HG03045 (cell line): ENCODE measurements at regions not wholly inside any gene's neighbourhood (a gene's known extent, or its start where the extent isn't known, plus 50 kb on each side); places are given as distances from the start of the nearest gene placed in this dataset.

Experiments used
- ATAC-seq: cut with Tn5 transposase; IDR thresholded peaks from one replicate; pipeline ENCODE4 v1.9.1; 2021; ENCODE audit warnings: mild to moderate bottlenecking, moderate library complexity; ENCODE audit not compliant: unreplicated experiment

GRCh38 chr16:76162046-76162445 lies 115.2 kb upstream of the CNTNAP4 start:
- ATAC-seq = no peak

GRCh38 chr16:76164970-76165558 lies 112.1 kb upstream of the CNTNAP4 start:
- no peak for ATAC-seq

DNA sequence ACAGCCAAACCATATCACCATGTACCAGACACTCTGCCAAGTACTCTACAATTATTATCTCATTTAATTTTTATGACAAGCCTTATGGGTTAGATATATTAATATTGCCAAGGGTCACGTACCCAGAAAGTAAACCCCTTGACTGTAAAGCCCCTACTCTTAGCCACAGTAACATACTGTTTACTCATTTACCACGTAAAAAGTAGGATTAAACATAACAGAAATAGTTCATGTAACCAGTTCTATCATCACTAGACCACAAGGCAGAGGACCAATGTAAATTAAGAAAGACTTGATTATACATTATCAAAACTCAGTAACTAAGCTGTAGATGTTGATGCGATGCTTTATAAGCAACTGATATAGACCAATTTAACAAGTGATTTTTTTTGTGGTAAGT lies 101.5 kb upstream of the CNTNAP4 start:
- no peak for ATAC-seq

- peak; percentile 81 for ATAC-seq
Measured at GRCh38 chr16:76176153-76176552, 101.0 kb upstream of the CNTNAP4 start.

DNA sequence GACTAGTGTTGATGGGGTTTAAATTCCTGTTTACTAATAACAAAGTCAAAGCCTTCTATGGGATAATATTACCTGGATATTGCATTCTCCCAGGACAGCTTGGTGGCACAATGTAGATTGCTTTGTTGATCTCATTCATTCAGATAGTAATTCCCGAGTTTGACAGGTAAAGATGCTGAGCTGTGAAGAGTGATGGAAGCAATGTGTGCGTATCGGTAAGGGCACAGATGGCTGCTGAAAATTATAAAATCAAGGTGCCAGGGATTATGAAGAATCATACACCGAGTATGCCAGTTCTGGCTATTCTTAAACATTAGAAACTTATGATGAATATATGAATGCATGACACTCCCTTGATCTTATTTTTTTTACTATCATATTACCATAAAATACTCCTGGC lies 100.6 kb upstream of the CNTNAP4 start:
- ATAC-seq = no peak

DNA sequence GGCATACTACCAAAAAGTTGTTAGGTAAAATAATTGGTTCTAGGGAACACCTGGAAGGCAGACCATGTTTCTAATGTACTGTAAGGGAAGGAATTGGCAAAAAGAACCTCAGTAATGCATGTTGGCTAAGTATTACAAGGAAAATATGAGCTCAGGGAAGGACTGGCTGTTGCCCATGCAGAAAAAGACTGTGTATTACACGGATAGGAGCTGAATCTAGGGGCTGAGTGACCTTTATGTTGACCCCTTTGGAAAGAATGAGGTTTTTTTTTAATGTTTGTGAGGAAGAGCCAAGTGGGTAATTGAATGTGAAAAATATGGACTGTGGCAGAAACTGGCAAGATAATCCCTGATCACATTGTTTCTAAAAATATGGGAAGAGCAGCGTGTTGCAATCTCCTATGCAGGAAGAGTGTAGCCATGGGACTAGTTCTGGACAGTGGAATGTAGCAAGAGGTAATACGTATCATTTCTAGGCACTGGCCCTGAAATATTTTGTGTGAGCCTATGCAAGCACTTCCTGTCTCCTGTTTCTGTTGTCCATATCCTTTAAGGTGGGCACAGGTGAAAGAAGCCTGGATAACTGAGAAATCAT lies 95.1 kb upstream of the CNTNAP4 start:
- no peak for ATAC-seq

- no peak for ATAC-seq
Measured at GRCh38 chr16:76183647-76184046, 93.6 kb upstream of the CNTNAP4 start.

DNA sequence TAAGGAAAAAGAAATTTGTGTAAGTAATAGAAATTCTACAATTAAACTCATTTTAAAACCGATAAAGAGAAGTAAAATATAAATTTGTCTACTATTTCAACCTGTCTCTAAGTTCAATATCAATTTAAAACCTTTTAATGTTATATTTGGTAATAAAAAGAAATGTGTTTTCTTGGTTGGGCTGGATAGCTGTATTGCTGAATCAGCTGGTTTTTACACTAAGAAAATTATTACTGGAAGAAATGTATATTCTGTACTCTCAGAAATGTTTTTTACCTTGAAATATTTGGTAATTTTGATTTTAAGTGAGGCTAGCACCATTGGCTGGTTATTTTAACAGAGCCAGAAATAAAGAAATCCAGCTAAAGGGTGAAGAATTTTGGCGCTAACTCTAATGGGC lies 87.1 kb upstream of the CNTNAP4 start:
- ATAC-seq = no peak

- ATAC-seq = no peak
Measured at GRCh38 chr16:76190480-76190879, 86.7 kb upstream of the CNTNAP4 start.

- no peak for ATAC-seq
Measured at GRCh38 chr16:76193906-76194615, 83.1 kb upstream of the CNTNAP4 start.

GRCh38 chr16:76194616-76195015 lies 82.6 kb upstream of the CNTNAP4 start:
- ATAC-seq = no peak

DNA sequence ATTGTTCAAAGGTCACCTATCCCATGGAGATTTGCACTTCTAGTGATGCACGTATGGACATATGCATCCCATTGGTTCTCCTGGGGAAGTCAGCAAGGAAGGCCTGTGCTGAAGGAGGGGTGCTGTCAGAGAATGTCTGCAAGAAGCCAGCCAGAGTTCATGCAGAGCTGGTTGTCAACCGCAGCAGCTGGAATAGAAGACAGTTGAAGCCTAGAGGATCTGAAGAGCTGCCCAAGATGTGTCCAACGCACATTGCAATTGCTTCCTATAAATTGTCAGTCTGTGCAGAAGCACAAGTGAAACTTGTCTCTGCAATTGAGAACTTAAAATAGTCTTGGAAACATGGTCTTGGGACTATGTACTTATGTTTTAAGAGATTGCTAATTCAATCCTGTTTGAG lies 82.1 kb upstream of the CNTNAP4 start:
- no peak for ATAC-seq

DNA sequence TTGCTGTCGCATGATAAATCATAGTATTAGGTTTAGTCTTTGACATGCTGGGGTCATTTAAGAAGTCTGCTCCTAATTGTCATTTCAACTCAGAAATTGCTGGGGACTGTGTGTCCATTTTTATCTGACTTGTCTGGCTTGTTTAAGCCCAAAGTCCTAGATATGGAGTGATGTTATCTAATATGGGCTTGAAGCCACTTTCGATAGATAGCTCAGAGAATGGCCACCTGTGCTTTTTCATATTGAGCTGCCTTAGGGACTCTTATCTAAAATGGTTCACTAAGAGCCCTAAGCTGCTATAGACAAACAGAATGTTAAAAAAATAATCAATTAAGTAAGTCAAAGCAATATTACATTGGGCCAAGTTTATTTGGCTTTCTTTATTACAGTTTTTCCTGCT lies 81.6 kb upstream of the CNTNAP4 start:
- no peak for ATAC-seq

DNA sequence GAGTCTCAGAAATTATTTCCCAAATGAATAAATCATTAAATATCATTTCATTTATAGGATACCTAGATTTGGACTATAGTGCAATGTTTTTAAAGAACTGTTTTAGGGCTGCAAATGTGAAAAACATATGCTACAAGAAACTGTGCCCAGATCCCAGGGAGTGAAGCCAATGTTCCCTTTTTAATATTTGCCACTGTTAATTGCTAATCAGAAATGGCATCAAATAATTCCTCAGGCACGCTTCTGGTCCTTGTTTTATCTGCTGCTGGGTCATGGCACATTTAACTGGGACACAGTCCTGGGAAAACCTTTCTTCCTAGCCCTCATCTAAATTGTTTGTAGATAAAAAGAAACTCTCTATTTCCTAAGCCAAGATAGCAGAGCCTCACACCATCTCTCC lies 79.3 kb upstream of the CNTNAP4 start:
- no peak for ATAC-seq

- ATAC-seq = no peak
Measured at GRCh38 chr16:76199681-76200220, 77.5 kb upstream of the CNTNAP4 start.

DNA sequence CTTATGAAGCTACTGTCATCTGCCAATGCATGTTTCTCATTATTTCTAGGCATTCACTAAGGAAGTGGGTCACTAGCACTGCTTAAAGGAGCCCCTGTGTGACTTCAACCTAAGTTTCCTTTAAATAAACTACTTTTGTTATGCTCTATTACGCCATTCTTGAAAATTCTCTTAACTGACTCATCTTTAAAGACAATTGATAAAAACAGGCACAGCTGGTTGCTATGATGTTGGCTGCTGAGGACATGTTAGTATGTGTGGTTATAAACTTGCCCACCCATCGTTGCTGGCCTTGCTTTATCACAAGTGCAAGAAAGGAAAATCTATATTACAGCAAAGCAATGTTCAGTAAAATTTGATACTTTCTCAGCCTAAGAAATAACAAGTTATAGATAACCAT lies 75.8 kb upstream of the CNTNAP4 start:
- ATAC-seq = no peak

GRCh38 chr16:76204249-76204648 lies 73.0 kb upstream of the CNTNAP4 start:
- ATAC-seq = no peak

- ATAC-seq = no peak
Measured at GRCh38 chr16:76207270-76207669, 69.9 kb upstream of the CNTNAP4 start.

DNA sequence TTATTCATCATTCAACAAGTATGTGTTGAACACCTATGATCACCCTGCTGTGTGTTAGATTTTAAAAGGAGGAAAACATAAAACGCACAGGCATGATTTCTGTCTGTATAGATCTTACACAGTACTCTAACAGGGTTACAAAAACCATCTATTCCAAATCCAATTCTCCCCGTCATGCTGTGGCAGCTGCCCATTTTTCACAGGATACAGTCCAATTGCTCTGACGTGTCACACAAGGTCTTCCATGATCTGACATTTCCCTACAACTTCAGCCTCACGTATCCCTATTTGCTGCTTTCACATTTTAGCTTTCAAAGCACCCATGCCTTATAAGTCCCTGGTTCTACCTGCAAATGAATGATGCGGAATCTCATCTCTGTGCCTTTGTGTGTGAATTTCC lies 67.0 kb upstream of the CNTNAP4 start:
- ATAC-seq = no peak

DNA sequence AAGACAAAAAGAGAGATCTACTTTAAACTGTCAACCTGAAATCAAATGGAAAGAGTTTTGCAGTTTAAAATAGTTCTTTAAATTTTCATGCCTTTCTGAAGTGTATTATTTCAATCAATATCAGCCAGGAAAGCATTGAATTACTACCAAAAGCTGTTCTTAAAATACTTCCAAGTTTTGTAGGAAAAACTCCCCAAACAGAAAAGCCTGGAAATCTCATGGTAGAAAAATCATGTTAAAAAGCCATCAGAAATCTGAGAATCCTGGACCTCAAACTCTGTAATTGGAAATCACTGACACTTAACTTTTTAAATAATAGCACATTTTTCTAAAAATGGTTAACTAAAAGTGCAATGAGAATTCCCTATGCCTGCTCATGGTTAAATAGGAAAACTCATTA lies 63.3 kb upstream of the CNTNAP4 start:
- no peak for ATAC-seq

GRCh38 chr16:76214856-76215255 lies 62.3 kb upstream of the CNTNAP4 start:
- no peak for ATAC-seq

GRCh38 chr16:76222087-76222486 lies 55.1 kb upstream of the CNTNAP4 start:
- ATAC-seq = no peak
